Panc1 (cell line): ENCODE measurements at regions not wholly inside any gene's neighbourhood (a gene's known extent, or its start where the extent isn't known, plus 50 kb on each side); places are given as distances from the start of the nearest gene placed in this dataset.

Source experiments
- ATAC-seq: fragments of 200-7000 bp; cut with Tn5 transposase; 2 replicates; pipeline ENCODE4 v1.9.1; 2020; ENCODE audit warnings: mild to moderate bottlenecking, moderate library complexity
- BruUV-seq: library from RNA; stranded (reverse); fragments of 400-500 nt; replicated peaks from 2 replicates; lab custom pipeline; 2021; lab: Mats Ljungman, UMichigan
- CTCF ChIA-PET: fragments of 300-600 bp; sonication (Branson Sonifier 250); formaldehyde crosslinking; loops from one replicate; lab custom pipeline; 2022; ENCODE audit warnings: antibody characterized with exemption; lab: Charles Lee
- POLR2A ChIA-PET: fragments of 300-600 bp; sonication (Branson Sonifier 250); formaldehyde crosslinking; loops from one replicate; lab custom pipeline; 2022; ENCODE audit warnings: antibody characterized with exemption; lab: Charles Lee
- DNase-seq: peaks from one replicate; pipeline ENCODE4 v3.0.0-alpha.2; 2010; ENCODE audit warnings: low read depth, low spot score
- H3K27ac ChIP-seq: 2 replicates; pipeline ENCODE4 v1.5.1; 2011; ENCODE audit warnings: mild to moderate bottlenecking, low read length, inconsistent platforms
- H3K27me3 ChIP-seq: fragments of 200-500 bp; sonication (Bioruptor generic); 2 replicates; pipeline ENCODE4 v1.6.0; 2014; ENCODE audit warnings: low read length, inconsistent platforms; ENCODE audit not compliant: control insufficient read depth, insufficient read depth
- H3K36me3 ChIP-seq: fragments of 200-500 bp; sonication (Bioruptor generic); 2 replicates; pipeline ENCODE4 v1.5.1; 2014; ENCODE audit warnings: inconsistent platforms, mild to moderate bottlenecking, low read length, moderate library complexity; ENCODE audit not compliant: control insufficient read depth, insufficient read depth
- H3K4me1 ChIP-seq: 2 replicates; pipeline ENCODE4 v1.5.1; 2011; ENCODE audit warnings: inconsistent platforms, mild to moderate bottlenecking, low read length, moderate library complexity; ENCODE audit not compliant: control insufficient read depth, insufficient read depth
- H3K4me3 ChIP-seq, 2 experiments: 2 replicates each; pipeline ENCODE4 v1.5.1; 2011 to 2012; ENCODE audit warnings: low read depth in 2 of 2, low read length in 2 of 2, mild to moderate bottlenecking in 2 of 2, inconsistent platforms in 1 of 2, moderate library complexity in 1 of 2
- H3K9me3 ChIP-seq: fragments of 200-500 bp; sonication (Bioruptor generic); 2 replicates; pipeline ENCODE4 v1.5.1; 2014; ENCODE audit warnings: low read depth, mild to moderate bottlenecking, inconsistent platforms, low read length, moderate library complexity; ENCODE audit not compliant: control insufficient read depth, insufficient read depth
- POLR2AphosphoS5 ChIP-seq: IDR thresholded peaks from 2 replicates; pipeline ENCODE4 v1.6.1; 2012; ENCODE audit warnings: mild to moderate bottlenecking, low read depth, low read length, moderate library complexity
- SIN3A ChIP-seq: IDR thresholded peaks from 2 replicates; pipeline ENCODE4 v1.6.1; 2012; ENCODE audit warnings: low read depth, mild to moderate bottlenecking, low read length, moderate library complexity, borderline replicate concordance; ENCODE audit not compliant: insufficient read depth
- TCF7L2 ChIP-seq: IDR thresholded peaks from 2 replicates; pipeline ENCODE4 v1.6.1; 2011; ENCODE audit warnings: mild to moderate bottlenecking, low read depth, low read length, inconsistent platforms
- in situ Hi-C: cut with HindIII; loops from 2 replicates; pipeline ENCODE4 v1.10.0; 2016; ENCODE audit warnings: low sequenced_read_pairs, low pct_unique_long_range_greater_than_20kb
- intact Hi-C: fragments of 100-400 bp; cut with micrococcal nuclease; formaldehyde crosslinking; loops from one replicate; pipeline ENCODE4 v1.10.0; 2022; ENCODE audit not compliant: unreplicated experiment
- TF ChIP-seq, protein P1 (sequence below), 2 experiments: IDR thresholded peaks; 2 replicates each; pipeline ENCODE4 v1.6.1; 2011 to 2012; ENCODE audit warnings: low read depth in 2 of 2, control low read depth in 1 of 2, low read length in 1 of 2, mild to moderate bottlenecking in 1 of 2, moderate library complexity in 1 of 2; ENCODE audit not compliant: insufficient read depth in 1 of 2
- TF ChIP-seq, protein P2 (sequence below): fragments of 450-650 bp; IDR thresholded peaks from 2 replicates; pipeline ENCODE4 v1.5.1; 2017; ENCODE audit warnings: mild to moderate bottlenecking

DNA sequence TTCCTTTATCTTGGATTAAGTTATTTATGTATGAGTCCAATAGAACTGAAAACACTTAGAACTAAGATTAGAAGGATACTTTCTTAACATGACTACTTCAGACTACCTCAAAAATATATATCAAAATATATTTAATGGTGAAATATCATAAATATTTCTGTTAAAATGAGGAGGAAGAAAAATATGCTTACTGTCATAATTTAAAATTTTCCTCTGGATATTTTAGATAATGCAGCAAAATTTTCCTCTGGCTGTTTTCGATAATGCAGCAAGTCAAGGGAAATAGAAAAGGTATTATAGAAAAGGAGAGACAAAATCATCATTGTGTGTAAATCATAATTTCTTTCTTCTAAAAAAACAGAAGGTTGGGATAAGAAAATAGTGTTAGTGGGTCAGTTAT lies 263.3 kb downstream of the HS3ST3A1 start:
- no peak overlapping the region for H3K27ac ChIP-seq
- intact Hi-C loops (no loop called here), in situ Hi-C loops (no loop called here)
- no peaks in the 10 kb centered on the region for H3K36me3 ChIP-seq
- no peak for ATAC-seq
- no peak overlapping the region for H3K4me3 ChIP-seq
- ChIA-PET POLR2A (no interaction called here), CTCF (interaction anchor here (0.5 to 0.6 kb wide), 2 partner anchors 799 to 861 kb away, joined by 4 to 11 read pairs; no protein-coding TSS in a partner anchor)
- TF ChIP-seq TCF7L2, result no peak
- TF ChIP-seq, protein P1, sequence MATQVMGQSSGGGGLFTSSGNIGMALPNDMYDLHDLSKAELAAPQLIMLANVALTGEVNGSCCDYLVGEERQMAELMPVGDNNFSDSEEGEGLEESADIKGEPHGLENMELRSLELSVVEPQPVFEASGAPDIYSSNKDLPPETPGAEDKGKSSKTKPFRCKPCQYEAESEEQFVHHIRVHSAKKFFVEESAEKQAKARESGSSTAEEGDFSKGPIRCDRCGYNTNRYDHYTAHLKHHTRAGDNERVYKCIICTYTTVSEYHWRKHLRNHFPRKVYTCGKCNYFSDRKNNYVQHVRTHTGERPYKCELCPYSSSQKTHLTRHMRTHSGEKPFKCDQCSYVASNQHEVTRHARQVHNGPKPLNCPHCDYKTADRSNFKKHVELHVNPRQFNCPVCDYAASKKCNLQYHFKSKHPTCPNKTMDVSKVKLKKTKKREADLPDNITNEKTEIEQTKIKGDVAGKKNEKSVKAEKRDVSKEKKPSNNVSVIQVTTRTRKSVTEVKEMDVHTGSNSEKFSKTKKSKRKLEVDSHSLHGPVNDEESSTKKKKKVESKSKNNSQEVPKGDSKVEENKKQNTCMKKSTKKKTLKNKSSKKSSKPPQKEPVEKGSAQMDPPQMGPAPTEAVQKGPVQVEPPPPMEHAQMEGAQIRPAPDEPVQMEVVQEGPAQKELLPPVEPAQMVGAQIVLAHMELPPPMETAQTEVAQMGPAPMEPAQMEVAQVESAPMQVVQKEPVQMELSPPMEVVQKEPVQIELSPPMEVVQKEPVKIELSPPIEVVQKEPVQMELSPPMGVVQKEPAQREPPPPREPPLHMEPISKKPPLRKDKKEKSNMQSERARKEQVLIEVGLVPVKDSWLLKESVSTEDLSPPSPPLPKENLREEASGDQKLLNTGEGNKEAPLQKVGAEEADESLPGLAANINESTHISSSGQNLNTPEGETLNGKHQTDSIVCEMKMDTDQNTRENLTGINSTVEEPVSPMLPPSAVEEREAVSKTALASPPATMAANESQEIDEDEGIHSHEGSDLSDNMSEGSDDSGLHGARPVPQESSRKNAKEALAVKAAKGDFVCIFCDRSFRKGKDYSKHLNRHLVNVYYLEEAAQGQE (IDR thresholded peaks at IDR 0.05; ENCODE audit: insufficient read depth in 1 of 2, low read depth in 2 of 2, low read length in 1 of 2), result no peak
- TF ChIP-seq SIN3A, result no peak
- TF ChIP-seq, protein P2, sequence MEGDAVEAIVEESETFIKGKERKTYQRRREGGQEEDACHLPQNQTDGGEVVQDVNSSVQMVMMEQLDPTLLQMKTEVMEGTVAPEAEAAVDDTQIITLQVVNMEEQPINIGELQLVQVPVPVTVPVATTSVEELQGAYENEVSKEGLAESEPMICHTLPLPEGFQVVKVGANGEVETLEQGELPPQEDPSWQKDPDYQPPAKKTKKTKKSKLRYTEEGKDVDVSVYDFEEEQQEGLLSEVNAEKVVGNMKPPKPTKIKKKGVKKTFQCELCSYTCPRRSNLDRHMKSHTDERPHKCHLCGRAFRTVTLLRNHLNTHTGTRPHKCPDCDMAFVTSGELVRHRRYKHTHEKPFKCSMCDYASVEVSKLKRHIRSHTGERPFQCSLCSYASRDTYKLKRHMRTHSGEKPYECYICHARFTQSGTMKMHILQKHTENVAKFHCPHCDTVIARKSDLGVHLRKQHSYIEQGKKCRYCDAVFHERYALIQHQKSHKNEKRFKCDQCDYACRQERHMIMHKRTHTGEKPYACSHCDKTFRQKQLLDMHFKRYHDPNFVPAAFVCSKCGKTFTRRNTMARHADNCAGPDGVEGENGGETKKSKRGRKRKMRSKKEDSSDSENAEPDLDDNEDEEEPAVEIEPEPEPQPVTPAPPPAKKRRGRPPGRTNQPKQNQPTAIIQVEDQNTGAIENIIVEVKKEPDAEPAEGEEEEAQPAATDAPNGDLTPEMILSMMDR, result no peak
- no peak for TF ChIP-seq POLR2AphosphoS5
- H3K9me3 ChIP-seq, result no peaks in the 10 kb centered on the region
- no peak for DNase-seq
- no peaks in the 10 kb centered on the region; the same call in 1 of the 2 replicates for H3K27me3 ChIP-seq
- H3K4me1 ChIP-seq, result no peaks in the 10 kb centered on the region
- no TSS peak for BruUV-seq

DNA sequence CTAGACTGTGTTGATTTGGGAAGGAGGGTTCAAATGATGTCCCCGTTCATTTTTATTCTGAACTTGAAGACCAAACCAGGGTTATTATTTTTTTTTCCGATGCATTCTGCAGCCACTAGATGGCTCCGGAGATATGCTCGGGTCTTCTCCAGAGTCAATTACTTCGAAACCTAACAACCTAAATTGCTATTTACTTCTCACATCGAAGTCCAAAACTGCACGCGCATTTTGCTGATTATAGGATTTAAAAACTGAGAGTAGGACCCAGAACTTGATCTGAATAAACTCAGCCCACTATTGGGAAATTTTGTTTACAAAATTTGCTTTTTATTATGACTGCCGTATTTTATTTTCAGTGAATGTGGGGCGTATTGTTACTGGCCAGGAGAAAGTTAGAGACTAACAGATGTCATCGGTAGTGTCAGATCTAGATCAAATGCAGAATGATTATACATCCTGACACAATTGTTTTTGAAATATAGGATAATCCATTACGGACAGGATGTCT lies 263.8 kb downstream of the HS3ST3A1 start:
- CTCF ChIA-PET, result interaction anchor here (0.6 kb wide), 1 partner anchor 800 kb away, joined by 11 read pairs; no protein-coding TSS in a partner anchor
- Histone ChIP-seq H3K27me3 (no peaks in the 10 kb centered on the region; the same call in 1 of the 2 replicates), H3K27ac (no peak overlapping the region), H3K4me1 (no peaks in the 10 kb centered on the region), H3K4me3 (peak overlapping the region; percentile 22 to 40), H3K36me3 (no peaks in the 10 kb centered on the region), H3K9me3 (no peaks in the 10 kb centered on the region)
- ATAC-seq (peak; percentile 58; the same call in 1 of the 2 replicates), DNase-seq (peak; percentile 39)
- no TSS peak for BruUV-seq
- in situ Hi-C loops (no loop called here), intact Hi-C loops (no loop called here)
- POLR2A ChIA-PET, result no interaction called here
- TF ChIP-seq TCF7L2 (no peak), SIN3A (no peak), POLR2AphosphoS5 (no peak)
- TF ChIP-seq, protein P1 (IDR thresholded peaks at IDR 0.05; ENCODE audit: insufficient read depth in 1 of 2, low read depth in 2 of 2, low read length in 1 of 2), result no peak
- TF ChIP-seq, protein P2, result peak; percentile 80
